HG02840 (cell line): ENCODE measurements at regions not wholly inside any gene's neighbourhood (a gene's known extent, or its start where the extent isn't known, plus 50 kb on each side); places are given as distances from the start of the nearest gene placed in this dataset.

Experiments
- ATAC-seq: cut with Tn5 transposase; IDR thresholded peaks from one replicate; pipeline ENCODE4 v1.9.1; 2021; ENCODE audit warnings: mild to moderate bottlenecking, moderate library complexity, moderate number of reproducible peaks; ENCODE audit not compliant: unreplicated experiment, low FRiP score

DNA sequence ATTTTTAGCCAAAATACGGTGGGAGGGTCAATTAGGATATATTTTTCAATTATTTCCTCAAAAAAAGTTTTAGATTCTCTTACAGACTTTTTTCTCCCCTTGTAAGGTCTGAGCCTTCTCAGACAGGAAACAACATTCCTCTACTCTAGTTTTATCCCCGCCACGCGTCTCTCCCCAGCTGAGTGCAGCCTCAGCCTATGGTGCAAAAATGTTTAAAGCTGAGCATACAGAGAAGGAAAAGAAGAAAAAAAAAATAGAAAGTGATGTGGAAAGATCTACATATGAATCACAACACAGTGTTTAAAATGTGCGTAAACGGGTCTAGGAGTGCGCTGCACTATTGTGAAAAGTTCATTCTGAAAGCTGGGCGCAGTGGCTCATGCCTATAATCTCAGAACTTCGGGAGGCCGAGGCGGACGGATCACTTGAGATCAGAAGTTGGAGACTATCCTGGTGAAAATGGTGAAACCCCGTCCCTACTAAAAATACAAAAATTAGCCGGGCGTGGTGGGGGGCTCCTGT lies 159.0 kb downstream of the TRIM27 start:
- no peak for ATAC-seq

DNA sequence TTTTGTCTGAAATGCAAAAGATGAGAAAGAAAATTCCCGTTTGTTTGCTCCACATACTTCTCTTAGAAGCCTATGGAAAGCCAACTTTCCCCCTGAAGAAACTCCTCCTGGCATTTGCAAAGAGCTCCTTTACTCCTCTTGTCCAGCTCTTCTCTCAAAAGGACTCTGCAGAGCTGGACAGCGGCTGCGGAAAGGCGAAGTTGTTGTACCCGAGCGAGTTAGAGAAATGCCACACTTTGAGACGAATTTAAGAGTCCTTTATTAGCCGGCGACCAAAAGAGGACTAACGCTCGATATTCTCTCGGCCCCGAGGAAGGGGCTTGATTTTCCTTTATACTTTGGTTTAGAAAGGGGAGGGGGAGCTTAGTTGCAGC lies 157.8 kb downstream of the TRIM27 start:
- ATAC-seq = no peak

DNA sequence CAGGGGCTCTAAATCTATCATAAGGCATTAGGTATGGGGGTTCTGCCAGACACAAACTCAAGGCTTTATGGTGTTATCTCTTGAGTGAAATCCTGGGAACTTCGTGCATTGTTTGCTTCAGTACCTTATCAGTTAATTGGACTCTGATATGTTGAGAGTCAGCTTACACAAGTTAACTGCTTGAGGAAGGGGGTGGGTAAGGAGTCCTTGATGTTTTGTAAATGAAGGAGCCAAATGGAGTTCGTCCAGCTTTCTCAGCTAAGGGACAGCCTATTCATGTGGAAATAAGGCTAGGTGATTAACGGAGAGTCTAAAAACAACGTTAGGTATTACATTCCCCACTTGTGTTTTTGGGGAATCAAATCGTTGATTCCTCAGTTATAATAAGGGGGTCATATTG lies 157.4 kb downstream of the TRIM27 start:
- no peak for ATAC-seq

DNA sequence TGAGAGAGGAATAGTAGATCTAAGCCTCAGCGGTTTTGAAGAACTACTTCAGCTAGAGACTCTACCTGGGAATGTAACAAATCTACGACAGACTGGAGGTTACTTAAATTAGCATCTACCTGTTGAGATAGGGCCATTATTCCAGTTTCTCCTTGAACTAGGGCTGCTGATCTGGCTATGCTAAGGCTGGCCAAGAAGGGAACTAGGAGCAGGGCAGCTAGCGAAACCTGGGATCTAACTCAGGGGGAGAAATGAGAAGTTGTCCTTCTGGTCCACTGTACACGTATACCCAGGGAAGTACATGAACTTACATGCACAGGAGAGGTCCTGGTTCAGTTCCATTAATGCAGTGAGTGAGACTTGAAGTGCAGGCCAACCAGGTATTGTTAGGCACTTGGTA lies 156.7 kb downstream of the TRIM27 start:
- no peak for ATAC-seq

DNA sequence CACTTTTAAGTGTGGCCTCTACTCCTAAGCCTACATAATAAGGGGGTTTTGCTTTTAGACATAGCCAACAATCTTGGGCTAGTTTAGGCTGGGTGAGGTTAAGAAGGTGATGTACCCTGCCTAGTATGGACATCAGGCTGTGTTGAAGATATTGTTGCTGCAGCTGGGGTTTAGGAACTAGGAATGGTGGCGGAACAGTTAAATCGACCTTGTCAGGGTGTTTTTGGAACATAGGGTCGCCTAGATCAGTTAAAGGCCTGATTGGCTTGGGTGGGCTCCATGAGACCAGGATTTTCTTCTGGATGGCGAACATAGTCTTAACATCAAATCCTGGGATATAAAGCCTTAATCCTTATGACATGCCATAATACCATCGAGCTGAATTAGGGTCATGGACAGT lies 156.1 kb downstream of the TRIM27 start:
- no peak for ATAC-seq

DNA sequence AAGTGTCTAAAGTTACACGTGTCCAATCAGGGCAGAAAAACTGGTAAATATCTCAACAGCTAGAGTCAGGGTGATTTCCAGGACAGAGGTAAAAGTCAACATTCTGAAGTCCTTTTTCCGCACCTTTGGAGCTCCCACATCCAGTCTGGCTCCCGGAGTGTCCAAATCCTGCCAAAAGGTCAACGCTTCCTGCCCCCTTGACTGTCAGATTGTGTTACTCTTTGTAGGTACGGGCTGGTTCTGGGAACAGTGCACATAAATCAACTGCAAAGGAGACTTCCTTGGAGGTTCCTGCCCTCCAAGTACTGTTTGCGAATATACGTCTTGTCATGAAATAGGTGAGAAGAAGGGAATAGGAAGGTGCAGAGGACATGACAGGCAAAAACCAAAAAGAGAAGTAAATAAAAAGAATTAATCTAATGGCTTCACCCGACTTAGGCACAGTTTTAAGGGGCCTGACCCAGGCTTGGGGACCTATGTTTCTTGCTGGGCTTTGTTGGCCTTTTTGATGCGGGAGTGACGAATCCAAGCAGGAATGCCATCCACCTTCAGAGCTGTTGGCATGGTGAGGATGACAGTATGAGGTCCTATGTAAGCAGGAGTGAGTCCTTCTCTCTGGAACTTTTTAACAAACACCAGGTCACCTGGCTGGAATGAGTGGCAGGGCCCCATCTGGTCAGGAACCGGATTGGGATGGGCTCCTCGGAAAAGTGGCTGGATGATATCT lies 155.4 kb downstream of the TRIM27 start:
- no peak for ATAC-seq

DNA sequence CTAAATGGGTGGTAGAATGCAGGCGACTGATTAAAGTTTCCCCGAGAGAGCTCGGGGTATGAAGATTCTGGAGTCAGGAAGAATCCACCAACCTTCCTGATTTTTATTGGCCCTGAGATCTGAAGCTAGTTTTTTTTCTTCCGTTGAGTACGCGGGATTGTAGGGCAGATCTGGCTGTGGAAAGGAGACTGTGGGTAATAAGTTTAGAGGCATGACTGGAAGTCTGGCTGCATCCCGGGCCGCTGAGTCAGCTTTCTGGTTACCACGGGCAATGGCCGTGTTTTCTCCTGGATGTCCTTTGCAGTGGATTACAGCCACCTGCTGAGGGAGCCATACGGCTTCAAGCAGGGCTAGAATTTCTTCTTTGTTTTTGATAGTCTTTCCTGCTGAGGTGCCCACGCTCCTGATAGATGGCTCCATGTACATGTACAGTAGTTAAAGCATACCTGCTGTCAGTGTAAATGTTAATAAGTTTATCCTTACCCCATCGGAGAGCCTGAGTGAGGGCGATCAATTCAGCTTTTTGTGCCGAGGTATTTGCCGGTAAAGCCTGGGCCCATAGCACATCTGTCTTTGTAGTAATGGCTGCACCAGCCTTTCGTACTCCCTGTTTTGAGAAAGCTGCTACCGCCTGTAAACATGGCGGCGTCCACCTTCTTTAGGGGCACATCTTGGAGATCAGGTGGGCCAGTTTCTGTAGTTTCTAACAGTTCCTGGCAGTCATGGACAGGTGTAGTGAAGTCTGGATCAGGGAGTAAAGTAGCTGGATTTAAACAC lies 154.0 kb downstream of the TRIM27 start:
- ATAC-seq = no peak

DNA sequence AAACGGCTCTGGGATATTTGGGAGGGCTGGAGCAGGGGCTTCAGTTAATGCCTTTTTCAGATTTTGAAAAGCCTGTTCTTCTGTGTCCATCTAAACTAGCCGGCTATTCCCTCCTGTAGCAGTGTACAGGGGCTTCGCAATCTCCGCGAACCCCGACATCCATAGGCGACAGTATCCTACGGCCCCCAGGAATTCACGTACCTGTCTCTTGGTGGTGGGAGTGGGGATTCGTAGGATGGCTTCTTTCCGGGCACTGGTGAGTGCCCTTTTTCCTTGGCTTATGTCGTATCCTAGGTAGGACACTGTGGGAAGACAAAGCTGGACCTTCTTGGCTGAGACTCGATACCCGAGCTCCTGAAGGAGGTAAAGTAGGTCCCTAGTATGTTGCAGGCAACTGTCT lies 153.1 kb downstream of the TRIM27 start:
- ATAC-seq = no peak

DNA sequence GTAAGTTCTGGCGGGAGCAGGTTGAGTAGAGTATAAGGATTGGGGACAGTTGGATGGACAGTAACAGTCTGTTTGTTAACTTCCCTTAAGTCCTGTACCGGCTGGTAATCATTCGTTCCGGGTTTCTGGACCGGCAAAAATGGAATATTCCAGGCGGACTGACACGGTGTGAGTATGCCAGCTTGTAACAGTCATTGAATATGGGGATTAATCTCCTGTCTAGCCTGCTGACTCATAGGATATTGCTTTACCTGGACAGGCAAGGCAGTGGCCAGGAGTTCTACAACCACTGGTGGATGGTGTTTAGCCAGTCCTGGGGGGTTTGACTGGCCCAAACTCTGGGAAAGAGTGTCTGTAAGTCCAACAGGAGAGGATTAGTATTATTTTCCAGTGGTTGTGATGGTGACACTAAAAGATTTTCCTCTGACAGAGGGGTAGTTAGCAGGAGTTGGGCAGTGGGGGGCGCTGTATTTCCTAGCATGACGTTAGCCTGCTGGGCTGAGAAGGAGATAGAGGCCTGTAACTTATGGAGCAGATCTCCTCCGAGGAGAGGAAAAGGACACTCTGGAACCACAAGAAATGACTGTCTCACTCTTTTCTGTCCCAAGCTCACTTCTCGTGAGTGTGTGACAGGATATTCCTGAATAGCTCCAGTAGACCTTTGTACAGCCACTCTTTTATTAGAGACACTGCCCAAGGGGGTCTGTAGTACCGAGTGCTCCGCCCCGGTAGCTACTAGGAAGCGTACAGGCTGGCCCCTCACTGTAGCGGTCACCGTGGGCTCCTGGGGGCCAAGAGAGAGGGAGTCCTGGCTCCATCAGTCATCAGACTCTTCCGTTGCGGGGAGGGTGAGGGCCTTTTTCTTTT lies 152.2 kb downstream of the TRIM27 start:
- ATAC-seq = no peak

DNA sequence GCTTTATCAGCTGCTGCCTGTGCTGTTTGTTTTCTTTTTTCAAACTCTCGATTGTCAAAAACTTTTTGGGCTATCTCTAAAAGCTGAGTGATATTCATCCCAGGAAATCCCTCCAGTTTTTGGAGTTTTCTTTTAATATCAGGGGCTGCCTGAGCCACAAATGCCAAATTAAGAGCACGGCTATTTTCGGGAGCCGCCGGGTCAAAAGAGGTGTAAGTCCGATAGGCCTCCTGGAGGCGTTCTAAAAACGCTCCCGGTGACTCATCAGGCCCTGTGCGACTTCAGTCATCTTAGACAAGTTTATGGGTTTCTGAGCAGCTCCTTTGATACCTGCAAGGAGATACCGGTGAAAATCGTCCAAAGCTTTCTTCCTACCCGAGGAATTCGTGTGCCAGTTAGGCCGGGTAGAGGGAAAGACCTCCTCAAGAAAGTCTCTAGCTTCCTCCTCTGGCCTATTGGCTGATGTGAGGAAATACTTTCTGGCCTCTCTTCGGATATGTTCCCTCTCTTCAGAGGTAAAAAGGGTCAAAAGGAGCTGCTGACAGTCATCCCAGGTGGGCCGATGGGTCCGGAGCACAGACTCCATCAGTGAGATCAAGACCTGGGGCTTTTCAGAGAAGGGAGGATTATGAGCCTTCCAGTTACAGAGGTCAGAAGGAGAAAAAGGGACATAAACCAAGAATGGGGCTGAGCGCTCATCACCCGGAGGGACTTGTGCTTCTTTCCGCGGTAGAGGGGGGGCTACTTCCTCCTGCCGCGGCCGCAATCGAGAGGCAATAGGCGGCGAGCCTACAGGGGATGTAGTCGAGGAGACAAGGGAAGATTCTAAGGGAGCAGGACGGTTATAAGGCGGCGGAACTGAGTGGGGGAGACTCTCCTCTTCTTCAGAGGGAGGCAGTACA lies 151.1 kb downstream of the TRIM27 start:
- no peak for ATAC-seq

DNA sequence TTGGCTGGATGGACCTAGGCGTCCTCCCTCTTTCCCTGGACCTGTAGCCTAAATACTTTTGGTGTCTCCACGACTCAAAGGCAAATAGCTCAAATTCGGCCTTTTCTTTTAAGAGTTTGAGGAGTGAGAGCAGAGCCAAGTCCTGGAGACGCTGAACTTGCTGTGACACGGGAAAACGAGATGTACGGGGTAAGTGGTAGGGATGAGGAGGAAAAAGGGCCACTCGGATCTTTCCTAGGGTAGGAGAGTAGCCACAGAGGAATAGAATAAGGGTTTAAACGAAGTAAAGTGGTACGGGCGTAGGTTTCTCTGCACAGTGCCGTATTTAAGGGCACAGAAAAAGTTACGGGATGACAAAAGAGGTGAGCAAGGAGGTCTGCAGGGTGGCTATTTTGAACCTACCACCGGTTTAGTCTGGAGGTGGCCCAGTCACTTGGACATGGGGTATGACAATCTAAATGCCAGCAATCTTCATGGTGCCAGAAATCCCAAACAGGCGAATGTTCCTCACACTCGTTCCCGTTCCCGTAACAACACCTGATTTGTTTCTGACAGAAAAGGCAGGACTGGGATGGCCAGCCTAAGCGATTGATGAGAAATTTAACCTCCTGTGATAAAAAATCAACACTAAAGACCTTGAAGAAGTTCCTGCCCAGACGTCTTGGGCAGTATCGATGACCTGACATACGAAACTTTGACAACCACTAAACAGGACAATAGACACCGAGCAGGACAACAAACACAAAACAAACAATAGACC lies 149.3 kb downstream of the TRIM27 start:
- ATAC-seq = no peak

DNA sequence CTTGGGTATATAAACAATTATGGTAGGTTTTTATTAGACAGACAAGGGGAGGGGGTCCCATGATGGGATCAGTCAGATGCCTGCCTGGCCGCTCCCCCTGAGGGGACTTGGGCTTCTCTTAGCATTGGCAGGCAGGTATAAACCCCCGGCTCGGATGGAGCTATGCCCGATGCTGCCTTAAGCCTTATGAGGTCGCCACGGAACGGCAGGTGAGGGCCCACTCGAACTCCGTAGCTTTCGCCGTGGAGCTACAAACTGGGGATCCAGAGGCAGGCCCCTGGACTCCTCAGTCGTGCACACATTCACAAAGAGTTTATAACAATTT lies 148.8 kb downstream of the TRIM27 start:
- no peak for ATAC-seq

DNA sequence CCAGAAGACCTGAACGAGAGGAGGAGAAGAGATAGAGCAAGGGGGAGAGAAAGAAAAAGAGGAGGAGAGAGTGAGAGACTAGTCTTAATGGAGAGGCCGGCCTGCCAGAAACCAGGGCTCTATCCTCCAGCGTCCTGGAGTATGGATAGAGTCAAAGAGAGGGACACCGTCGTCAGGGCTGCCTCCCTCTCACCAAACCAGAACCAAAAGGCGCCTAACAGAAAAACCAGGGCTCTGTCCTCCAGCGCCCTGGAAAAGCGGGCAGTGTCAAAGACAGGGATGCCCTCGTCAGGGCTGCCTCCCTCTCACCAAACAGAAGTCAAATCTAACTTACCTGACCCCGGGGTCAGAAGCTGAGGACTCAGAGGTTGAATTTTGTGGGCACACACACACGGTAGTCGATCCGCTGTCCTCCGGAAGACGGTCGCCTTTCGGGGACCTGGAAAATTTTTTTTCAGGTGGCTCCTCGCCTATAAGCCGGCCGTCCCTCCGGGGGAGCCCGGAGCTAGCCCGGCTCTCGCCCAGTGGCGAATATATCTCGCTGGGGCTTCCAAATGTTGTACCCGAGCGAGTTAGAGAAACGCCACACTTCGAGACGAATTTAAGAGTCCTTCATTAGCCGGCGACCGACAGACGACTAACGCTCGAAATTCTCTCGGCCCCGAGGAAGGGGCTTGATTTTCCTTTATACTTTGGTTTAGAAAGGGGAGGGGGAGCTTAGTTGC lies 148.2 kb downstream of the TRIM27 start:
- ATAC-seq = no peak

DNA sequence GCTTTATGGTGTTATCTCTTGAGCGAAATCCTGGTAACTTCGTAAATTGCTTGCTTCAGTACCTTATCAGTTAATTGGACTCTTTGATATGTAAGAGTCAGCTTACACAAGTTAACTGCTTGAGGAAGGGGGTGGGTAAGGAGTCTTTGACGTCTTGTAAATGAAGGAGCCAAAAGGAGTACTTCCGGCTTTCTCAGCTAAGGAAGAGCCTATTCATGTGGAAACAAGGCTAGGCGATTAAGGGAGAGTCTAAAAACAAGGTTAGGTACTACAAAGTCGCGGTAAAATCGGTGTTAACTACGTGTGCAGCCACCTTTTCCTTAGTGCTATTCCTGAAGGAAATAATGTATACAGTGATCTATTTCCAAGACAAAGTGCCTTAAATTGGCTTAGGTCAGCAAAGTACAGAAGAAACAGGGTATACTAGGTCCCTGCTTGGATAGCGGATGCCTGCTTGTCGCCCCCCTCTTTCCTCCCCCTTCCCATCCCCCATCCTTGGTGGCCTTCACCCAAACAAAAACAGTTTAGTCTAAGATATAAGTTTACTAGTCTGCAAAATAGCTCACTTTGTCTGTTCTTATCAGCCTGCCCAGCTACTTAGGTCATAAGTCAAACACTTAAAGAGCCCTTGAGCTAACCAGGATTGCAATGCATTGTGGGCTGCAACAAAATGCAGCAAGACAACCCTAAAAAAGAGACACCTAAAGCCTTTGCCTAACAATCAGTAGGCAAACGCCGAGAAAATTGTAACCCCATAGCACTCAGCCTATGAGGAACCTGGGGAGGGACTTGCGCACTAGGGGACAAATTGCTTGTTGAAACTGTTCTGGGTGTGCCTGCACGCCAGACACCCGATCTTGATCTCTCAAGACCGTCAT lies 147.3 kb downstream of the TRIM27 start:
- no peak for ATAC-seq

DNA sequence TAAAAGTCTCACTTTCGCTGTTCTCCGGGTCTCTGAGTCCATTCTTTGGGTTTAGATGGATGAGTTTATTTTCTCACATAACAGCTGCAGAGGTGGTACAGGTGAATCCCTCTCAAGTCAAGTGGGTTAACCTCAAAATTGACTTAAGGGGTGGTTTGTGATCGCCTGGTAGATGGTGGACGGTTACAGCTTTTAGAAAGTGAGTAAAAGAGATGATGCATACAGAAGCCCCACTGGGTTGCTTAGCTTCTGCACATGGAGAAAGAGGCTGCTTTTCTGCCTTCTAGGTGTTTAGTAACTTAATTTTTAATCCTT lies 146.7 kb downstream of the TRIM27 start:
- ATAC-seq = no peak

DNA sequence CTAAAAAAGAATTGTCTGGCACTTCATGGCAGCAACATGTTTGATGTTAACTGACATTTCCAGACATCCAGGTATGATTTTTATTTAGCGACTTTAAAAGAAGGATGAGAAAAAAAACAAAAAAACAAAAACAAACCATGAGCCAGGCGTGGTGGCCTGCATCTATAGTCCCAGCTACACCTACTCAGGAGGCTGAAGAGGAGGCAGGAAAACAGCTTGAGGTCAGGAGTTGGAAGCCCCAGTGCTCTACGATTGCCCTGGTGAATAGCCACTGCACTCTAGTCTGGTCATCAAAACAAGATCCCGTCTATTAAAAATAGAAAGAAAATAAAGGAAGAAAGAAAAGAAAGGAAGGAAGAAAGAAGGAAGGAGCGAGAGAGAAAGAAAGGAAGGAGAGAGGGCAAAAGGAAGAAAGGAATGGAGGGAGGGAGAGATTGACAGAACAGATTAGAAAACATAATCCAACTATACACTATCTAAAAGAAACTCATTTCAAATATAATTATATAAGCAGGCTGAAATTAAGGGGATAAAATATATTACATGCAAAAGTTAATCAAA lies 141.6 kb downstream of the TRIM27 start:
- no peak for ATAC-seq

DNA sequence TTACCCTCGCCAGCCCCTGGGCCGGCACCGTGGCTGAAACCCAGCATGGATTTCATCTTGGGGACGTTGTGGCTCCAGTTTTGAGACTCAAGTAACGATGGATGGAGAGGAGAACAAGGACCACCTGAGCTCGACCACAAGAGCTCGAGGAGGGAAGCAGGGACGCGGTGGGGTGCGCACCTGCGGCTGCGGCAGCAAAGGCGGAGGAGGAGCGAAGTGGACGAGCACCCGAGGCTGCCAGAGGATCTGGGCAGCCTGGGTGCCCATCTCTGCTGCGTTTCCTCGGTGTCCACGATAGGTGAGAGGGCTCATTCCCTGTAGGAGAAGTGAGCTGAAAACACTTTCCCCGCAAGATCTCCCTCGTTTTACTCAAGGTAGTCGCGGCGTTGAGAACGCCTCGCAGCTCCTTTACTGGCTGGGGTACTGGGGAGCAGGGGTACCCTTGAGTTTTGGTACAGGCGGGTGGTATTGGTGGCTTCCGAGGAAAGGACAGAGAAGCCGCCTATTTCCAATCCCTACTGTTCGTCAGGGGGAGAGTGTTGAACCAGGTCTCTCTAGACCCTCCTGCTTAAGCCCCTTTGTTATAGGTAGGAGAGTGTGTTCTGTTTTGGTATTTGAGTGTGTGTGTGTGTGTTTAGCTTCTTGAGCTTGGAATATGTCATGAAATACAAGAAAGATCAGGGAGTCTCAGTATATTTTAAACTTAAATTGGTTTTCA lies 137.7 kb downstream of the TRIM27 start:
- no peak for ATAC-seq
